ENCODE measurements at regions not wholly inside any gene's neighbourhood (a gene's known extent, or its start where the extent isn't known, plus 50 kb on each side); places are given as distances from the start of the nearest gene placed in this dataset.

DNA sequence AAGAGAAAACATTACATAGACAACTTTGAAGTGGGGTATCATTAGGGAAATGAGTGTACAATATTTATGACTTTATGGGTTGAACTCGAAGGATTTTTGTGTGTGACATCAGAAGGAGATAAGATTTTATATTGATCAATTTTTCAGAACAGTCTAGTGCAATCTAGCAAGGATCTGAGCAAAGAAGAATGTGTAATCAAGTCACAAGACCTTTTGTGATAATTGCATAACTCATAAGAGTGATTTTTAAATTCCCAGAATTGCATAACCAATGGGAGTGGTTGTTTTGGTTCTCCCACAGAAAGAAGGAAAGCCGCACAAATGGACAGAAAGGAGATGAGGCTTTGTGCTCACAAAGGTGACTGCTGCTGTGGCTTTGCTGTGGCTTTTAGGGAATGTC, 441.8 kb upstream of the FLRT2 start:
- DNase-seq (ENCODE audit: low read depth, low spot score) = no peak

GRCh38 chr14:85090681-85091080, 439.3 kb upstream of the FLRT2 start:
- no peak for DNase-seq (ENCODE audit: low read depth, low spot score)

GRCh38 chr14:85093631-85094330, 436.2 kb upstream of the FLRT2 start:
- no peak for DNase-seq (ENCODE audit: low read depth, low spot score)

DNA sequence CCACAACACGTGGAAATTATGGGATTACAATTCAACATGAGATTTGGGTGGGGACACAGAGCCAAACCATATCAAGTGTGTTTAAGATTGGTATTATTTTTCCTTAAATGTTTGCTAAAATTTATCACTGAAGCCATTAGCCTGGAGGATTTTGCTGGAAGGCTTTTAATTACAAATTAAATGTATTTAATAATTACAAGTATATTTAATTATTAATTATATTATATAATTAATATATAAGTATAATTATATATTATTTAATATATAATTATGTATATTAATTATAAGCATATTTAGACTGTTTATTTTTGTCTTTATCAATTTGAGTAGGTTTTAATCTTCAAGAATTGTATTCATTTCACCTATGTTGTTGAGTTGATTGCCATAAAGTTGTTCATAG, 427.4 kb upstream of the FLRT2 start:
- DNase-seq (ENCODE audit: low read depth, low spot score) = no peak

GRCh38 chr14:85106506-85106905, 423.4 kb upstream of the FLRT2 start:
- no peak for DNase-seq (ENCODE audit: low read depth, low spot score)

DNA sequence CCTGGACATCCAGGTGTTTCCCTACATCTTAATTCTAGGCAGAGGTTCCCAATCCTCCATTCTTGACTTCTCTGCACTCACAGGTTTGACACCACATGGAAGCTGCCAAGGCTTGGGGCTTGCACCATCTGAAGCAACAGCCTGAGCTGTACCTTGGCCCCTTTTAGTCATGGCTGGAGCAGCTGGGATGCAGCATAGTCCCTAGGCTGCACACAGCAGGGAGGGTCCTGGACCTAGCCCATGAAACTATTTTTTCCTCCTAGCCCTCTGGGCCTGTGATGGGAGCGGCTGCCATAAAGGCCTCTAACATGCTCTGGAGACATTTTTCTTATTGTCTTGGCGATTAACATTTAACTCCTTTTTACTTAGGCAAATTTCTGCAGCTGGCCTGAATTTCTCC, 417.2 kb upstream of the FLRT2 start:
- DNase-seq (ENCODE audit: low read depth, low spot score) = no peak

GRCh38 chr14:85115921-85116320, 414.0 kb upstream of the FLRT2 start:
- no peak for DNase-seq (ENCODE audit: low read depth, low spot score)

DNA sequence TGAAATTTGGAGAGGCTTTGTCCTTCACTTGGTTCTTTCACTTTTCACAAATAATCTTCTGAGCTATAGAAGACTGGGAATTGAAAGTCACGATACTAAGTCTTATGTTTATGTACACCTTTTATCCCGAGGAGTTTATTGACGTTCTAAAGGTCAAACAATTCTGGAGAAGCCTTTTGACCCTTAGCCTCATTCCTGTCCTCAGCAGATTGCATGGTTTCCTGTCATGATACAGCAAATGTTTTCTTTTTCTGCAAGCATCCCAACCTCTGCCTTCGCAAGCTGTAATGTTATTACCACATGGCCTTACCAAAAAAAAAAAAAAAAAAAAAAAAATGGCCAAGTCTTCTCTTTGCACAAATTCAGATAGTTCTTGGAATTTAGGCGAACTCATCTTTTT, 411.7 kb upstream of the FLRT2 start:
- no peak for DNase-seq (ENCODE audit: low read depth, low spot score)

GRCh38 chr14:85122690-85123089, 407.3 kb upstream of the FLRT2 start:
- peak; percentile 67 for DNase-seq (ENCODE audit: low read depth, low spot score)

DNA sequence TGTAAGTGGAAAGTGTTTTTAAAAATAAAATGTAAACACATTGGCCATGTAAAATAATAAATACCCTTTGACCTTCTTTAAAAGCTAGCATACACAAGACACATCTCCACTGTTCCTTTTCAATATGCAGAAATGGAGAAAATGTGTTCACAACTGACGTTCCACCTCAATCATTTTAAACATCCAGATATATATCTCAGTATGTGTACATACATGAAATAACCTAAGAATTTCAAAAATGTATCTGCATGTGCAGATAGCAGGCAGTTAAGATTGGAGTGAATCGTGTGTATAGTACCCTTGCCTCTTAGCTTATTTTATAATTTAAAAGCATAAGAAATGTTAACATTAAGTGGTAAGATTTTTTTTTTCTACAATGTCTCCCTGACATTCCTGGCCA, 406.2 kb upstream of the FLRT2 start:
- no peak for DNase-seq (ENCODE audit: low read depth, low spot score)

GRCh38 chr14:85124631-85125290, 405.2 kb upstream of the FLRT2 start:
- DNase-seq (ENCODE audit: low read depth, low spot score) = no peak

DNA sequence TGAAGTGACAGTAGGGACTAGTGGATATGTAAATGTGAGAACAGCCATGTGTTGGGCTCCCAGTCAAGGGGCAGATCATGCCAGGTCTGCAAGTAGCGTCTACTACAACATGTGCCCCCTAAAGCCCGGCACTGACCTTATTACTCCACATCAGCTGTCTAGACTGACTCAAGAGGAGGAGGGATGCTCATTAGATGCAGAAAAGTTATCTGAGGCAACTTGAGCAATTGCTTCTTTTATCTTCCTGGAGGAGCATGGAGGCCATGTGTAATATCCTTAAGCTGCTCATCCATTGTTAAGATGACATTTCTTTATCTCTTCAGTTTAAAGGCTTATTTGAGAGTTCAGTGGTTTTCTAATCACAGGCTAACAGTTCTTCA, 404.7 kb upstream of the FLRT2 start:
- no peak for DNase-seq (ENCODE audit: low read depth, low spot score)

DNA sequence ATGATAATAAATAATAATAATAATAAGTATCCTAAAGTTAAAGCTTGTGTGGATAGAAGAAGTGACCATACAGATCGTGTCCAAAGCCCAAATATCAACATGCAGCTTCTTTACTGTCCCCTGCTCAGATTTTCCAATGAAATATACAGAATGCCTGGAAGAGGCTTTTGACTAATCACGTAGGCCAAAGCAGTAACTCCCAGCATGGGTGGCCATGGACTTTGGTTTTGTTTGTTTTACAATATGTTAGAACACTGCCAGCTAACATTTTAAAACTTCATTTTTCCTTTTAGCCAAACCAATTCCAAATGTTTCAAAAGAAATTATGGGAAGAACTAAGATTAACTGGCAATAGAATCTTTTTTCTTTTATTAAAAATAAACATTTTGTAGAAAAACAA, 400.0 kb upstream of the FLRT2 start:
- no peak for DNase-seq (ENCODE audit: low read depth, low spot score)

DNA sequence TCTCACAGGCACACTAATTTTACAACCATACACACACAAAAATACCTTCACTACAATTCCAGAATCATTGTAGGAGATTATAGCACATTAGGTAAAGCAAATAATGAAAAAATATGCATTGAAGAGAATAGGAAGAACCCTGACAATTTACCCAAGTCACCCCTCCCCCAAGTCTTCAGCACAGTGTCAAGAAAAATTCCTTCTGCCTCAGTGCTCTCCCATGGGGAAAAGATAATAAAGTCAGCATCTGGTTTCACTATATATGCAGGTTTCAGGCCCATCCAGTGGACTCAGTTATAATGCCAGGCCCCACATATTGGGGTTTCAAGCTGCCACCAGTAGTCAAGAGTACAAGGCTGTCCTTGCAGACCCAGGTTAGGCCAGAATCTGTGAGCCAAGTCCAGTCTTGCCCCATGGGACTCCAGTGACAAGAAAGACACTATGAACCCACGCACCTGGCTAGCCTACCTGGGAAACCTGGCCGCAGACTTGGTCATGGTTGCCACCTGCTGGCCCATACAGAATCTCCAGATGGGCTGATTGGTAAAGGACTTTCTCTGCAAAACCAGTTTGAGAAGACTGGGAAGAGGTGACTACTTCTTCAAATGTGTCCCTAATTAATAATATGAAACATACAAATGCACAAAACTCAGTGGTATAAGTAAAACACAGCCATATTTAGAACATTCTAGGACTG, 398.6 kb upstream of the FLRT2 start:
- DNase-seq (ENCODE audit: low read depth, low spot score) = no peak

GRCh38 chr14:85142982-85143381, 387.0 kb upstream of the FLRT2 start:
- DNase-seq (ENCODE audit: low read depth, low spot score) = no peak

DNA sequence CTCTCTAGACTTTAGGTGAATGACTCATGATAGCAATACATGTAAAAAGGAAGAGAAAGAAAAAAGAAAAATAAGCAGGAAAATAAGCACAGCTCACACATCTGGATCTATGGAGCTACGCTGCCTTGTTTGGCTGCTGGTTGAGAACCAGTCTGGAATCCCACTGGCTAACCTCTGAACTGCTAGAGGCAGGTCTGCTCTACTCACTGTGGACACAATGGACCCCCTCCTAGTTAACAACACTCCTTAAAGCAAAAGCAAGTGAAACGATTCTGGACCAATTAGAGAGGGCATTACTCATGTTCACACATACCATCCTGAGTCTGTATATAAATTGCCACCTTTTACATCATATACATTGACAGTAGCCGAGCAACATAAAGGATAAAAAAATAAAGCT, 383.2 kb upstream of the FLRT2 start:
- DNase-seq (ENCODE audit: low read depth, low spot score) = no peak

DNA sequence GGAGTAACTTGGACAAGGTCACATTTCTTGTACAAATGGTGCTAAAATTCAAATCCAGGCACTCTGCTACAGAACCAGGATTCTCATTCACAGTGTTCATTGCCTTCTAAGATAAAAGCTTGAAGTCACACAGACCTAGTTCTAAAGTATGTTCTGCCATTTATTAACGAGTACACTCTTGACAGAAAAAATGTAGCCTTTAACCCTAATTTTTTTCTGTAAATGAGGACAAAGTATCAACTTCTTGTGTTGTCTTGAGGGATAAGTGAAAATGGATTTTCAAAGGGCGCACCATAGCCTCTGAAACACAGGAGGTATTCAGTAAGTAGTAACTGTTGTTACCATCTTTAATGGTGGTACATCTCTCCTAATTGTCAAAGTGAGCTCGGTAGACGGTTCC, 379.8 kb upstream of the FLRT2 start:
- DNase-seq (ENCODE audit: low read depth, low spot score) = no peak

DNA sequence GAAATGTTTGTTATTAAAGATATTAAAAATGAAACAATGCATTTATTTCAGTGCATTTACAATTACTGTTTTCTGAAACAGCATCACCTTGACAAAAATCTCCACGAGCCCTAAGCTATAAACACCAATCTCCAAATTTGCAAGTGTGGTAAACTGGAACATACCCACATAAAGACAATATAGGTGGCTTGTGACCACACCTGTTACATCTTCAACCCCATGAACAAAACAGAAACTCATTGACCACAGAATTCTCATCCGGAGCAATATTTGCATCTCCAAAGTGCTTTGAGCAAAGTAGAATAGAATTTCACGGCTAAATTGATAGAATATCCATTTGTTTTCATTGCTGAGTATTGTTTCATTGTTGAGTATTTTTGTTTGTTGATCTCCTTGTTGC, 375.2 kb upstream of the FLRT2 start:
- no peak for DNase-seq (ENCODE audit: low read depth, low spot score)

GRCh38 chr14:85156319-85156718, 373.6 kb upstream of the FLRT2 start:
- DNase-seq (ENCODE audit: low read depth, low spot score) = no peak

GRCh38 chr14:85159726-85160125, 370.2 kb upstream of the FLRT2 start:
- no peak for DNase-seq (ENCODE audit: low read depth, low spot score)

DNA sequence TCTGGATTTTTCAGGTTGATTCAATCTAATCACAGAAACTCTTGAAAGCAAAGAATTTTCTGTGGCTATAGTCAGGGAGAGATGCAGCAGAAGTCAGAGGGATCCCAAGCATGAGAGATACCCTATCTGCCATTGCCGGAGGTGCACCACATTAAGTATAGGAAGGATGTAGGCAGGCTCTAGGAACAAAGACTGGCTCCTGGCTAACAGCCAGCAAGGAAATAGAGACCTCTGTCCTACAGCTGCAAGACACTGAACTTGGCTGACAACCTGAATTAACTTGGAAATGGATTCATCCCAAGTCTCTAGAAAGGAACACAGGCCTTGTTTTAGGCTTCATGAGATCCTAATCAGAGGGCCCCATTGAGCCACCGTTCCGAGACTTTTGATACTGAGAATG, 364.9 kb upstream of the FLRT2 start:
- no peak for DNase-seq (ENCODE audit: low read depth, low spot score)

DNA sequence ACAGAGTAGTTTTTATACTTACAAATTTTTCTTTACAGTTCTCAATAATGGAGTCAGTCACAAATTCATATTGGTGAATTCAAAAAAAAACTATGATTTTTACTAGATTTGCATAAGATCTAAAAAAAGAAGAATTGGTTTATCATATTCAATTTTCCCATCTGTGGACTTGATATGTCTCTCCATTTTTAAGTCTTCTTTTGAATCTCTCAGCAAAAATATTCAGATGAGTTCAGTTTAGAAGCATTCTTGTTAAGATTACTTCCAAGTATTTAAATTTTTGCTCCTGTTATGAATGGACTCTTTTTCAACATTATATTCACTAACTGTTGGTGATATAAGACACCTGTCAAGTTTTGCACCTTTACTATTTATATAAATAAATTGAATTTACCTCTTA, 360.6 kb upstream of the FLRT2 start:
- DNase-seq (ENCODE audit: low read depth, low spot score) = no peak

DNA sequence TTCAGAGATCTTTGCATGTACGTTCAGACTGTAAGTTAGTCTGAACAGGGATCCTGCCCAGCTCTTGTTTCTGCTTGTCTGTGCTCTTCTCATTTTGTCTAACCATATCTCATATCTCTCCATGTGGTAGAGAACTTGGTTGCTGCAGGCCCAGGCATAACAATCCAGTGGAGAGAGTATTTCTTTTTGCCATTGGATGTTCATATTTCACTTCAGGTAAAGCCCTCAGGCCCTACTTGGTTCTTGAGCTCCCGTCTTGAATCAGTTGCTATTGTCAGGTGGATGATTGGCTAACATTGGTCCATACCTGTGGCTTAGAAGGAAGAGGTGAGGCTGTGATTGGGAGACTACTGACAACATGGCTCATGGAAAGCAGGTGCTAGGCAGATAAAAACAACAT, 357.7 kb upstream of the FLRT2 start:
- no peak for DNase-seq (ENCODE audit: low read depth, low spot score)

All from brain pericyte (primary cell).